K562 (cell line): ENCODE measurements at regions not wholly inside any gene's neighbourhood (a gene's known extent, or its start where the extent isn't known, plus 50 kb on each side); places are given as distances from the start of the nearest gene placed in this dataset.

Experiments used
- ATAC-seq: fragments of 200-7000 bp; cut with Tn5 transposase; 3 replicates; pipeline ENCODE4 v1.9.1; 2020; ENCODE audit warnings: moderate library complexity
- BruUV-seq: library from RNA; stranded (reverse); fragments of 400-500 nt; replicated peaks from 2 replicates; lab custom pipeline; 2021; lab: Mats Ljungman, UMichigan
- CTCF ChIA-PET: fragments of 300-600 bp; formaldehyde crosslinking; extraction: SDS; loops from one replicate; lab custom pipeline; 2021; ENCODE audit warnings: low intra/inter-chr PET ratio; lab: Yijun Ruan, JAX
- POLR2A ChIA-PET: fragments of 300-600, 350-650 bp; sonication (Branson Sonifier 250); formaldehyde crosslinking; extraction: SDS; loops from one replicate; lab custom pipeline; 2021; ENCODE audit warnings: antibody characterized with exemption, inconsistent platforms; lab: Yijun Ruan, JAX
- DNase-seq, 4 experiments: peaks; one replicate each; pipeline versions ENCODE4 v3.0.0 to v3.0.0-alpha.2; 2011 to 2018; ENCODE audit warnings: low spot score in 3 of 4, mixed read lengths in 3 of 4; ENCODE audit errors: extremely low read depth in 1 of 4
- FAIRE-seq: peaks from 2 replicates; lab custom pipeline; 2011; peaks lifted over from hg19 to GRCh38; lab: Jason Lieb, UNC
- H2AFZ ChIP-seq: 2 replicates; pipeline ENCODE4 v1.6.0; 2011; ENCODE audit warnings: low read depth, low read length, control low read depth, inconsistent platforms
- H3K27ac ChIP-seq: fragments of 200-600 bp; 3 replicates; pipeline ENCODE4 v1.8.0; 2011; ENCODE audit warnings: low read depth, mild to moderate bottlenecking, control low read depth, inconsistent platforms, low read length, moderate library complexity, mixed read lengths; ENCODE audit errors: extremely low read depth
- H3K27me3 ChIP-seq, 2 experiments: fragments of 300-600 bp in 1 of 2; 2 replicates in 1 of 2; 3 replicates in 1 of 2; pipeline versions ENCODE4 v1.6.0 to v1.8.0; 2011; ENCODE audit warnings: inconsistent platforms in 2 of 2, low read length in 2 of 2, mild to moderate bottlenecking in 1 of 2, mixed read lengths in 1 of 2, moderate library complexity in 1 of 2; ENCODE audit not compliant: control insufficient read depth in 2 of 2, insufficient read depth in 2 of 2
- H3K36me3 ChIP-seq: fragments of 300-600 bp; 3 replicates; pipeline ENCODE4 v1.8.0; 2011; ENCODE audit warnings: mild to moderate bottlenecking, low read length, inconsistent platforms; ENCODE audit not compliant: control insufficient read depth, insufficient read depth
- H3K4me1 ChIP-seq, 2 experiments: fragments of 200-600 bp in 1 of 2; replicated peaks in 1 of 2; 2 replicates in 1 of 2; 3 replicates in 1 of 2; pipeline versions ENCODE4 v1.5.1 to v1.8.0; 2011; ENCODE audit warnings: inconsistent platforms in 2 of 2, low read length in 2 of 2, mild to moderate bottlenecking in 1 of 2, mixed read lengths in 1 of 2, moderate library complexity in 1 of 2; ENCODE audit not compliant: control insufficient read depth in 2 of 2, insufficient read depth in 2 of 2
- H3K4me2 ChIP-seq: 2 replicates; pipeline ENCODE4 v1.6.1; 2011; ENCODE audit warnings: low read length, control low read depth, inconsistent platforms, mixed read lengths; ENCODE audit not compliant: insufficient read depth
- H3K4me3 ChIP-seq: fragments of 200-600 bp; sonication (generic), shearing (Covaris generic); 2 replicates; pipeline ENCODE4 v1.5.1; 2016; ENCODE audit warnings: control low read depth, inconsistent platforms
- H3K79me2 ChIP-seq: fragments of 200-600 bp; 3 replicates; pipeline ENCODE4 v1.8.0; 2011; ENCODE audit warnings: low read length, inconsistent platforms; ENCODE audit not compliant: control insufficient read depth, insufficient read depth
- H3K9ac ChIP-seq, 2 experiments: 2 replicates each; pipeline versions ENCODE4 v1.6.0 to v1.6.1; 2011; ENCODE audit warnings: low read depth in 2 of 2, low read length in 2 of 2, control low read depth in 1 of 2, inconsistent platforms in 1 of 2, mild to moderate bottlenecking in 1 of 2, mixed read lengths in 1 of 2; ENCODE audit not compliant: insufficient read depth in 1 of 2
- H3K9me1 ChIP-seq: one replicate; pipeline ENCODE4 v1.6.0; 2011; ENCODE audit warnings: inconsistent platforms, mild to moderate bottlenecking, low read length, moderate library complexity; ENCODE audit not compliant: control insufficient read depth, insufficient read depth
- H3K9me3 ChIP-seq: replicated peaks from 2 replicates; pipeline ENCODE4 v1.5.1; 2011; ENCODE audit warnings: low read depth, low read length, inconsistent platforms; ENCODE audit not compliant: control insufficient read depth, insufficient read depth
- H4K20me1 ChIP-seq: replicated peaks from 2 replicates; pipeline ENCODE4 v1.6.1; 2011; ENCODE audit warnings: low read length, inconsistent platforms, mixed read lengths; ENCODE audit not compliant: control insufficient read depth, insufficient read depth
- ARID3A ChIP-seq: IDR thresholded peaks from 2 replicates; pipeline ENCODE4 v1.6.1; 2012; ENCODE audit warnings: low read depth, low read length, improper control_type of control experiment, borderline replicate concordance
- CBX5 ChIP-seq: IDR thresholded peaks from 2 replicates; pipeline ENCODE4 v1.6.1; 2014; ENCODE audit warnings: low read depth, borderline replicate concordance
- CEBPB ChIP-seq: fragments of 450-650 bp; IDR thresholded peaks from 2 replicates; pipeline ENCODE4 v1.6.1; 2016; ENCODE audit warnings: missing genetic modification characterization, missing compliant biosample characterization
- CTBP1 ChIP-seq: fragments of 450-650 bp; IDR thresholded peaks from 2 replicates; pipeline ENCODE4 v1.6.1; 2016; ENCODE audit warnings: borderline replicate concordance
- FOXO4 ChIP-seq: fragments of 450-650 bp; formaldehyde crosslinking; IDR thresholded peaks from 2 replicates; pipeline ENCODE4 v1.4.0; 2020; ENCODE audit warnings: mild to moderate bottlenecking, moderate library complexity
- HDAC8 ChIP-seq: fragments of 450-650 bp; IDR thresholded peaks from 2 replicates; pipeline ENCODE4 v1.6.1; 2016; ENCODE audit warnings: mild to moderate bottlenecking, missing genetic modification characterization, moderate library complexity, missing compliant biosample characterization
- JUND ChIP-seq, 2 experiments: IDR thresholded peaks; 2 replicates in 1 of 2; 3 replicates in 1 of 2; pipeline ENCODE4 v1.6.1; 2011; ENCODE audit warnings: borderline replicate concordance in 2 of 2, low read depth in 2 of 2, low read length in 2 of 2, improper control_type of control experiment in 1 of 2, missing biosample characterization in 1 of 2, missing genetic modification characterization in 1 of 2, missing genetic modification reagents in 1 of 2
- SMARCA5 ChIP-seq: fragments of 450-650 bp; IDR thresholded peaks from 2 replicates; pipeline ENCODE4 v1.6.1; 2016
- U2AF2 ChIP-seq: fragments of 200-400 bp; formaldehyde crosslinking; optimal IDR thresholded peaks from 2 replicates; pipeline ENCODE3; 2017; ENCODE audit warnings: low read depth, mild to moderate bottlenecking, low read length
- ZNF354B ChIP-seq: fragments of 250-450 bp; sonication (Bioruptor Pico); IDR thresholded peaks from 2 replicates; pipeline ENCODE4 v1.4.0; 2020
- ZNF76 ChIP-seq: fragments of 250-450 bp; sonication (Bioruptor Pico); IDR thresholded peaks from 2 replicates; pipeline ENCODE4 v1.4.0; 2020; ENCODE audit warnings: mild to moderate bottlenecking, moderate library complexity, borderline replicate concordance
- WGBS: fragments of 100-300 bp; shearing (Covaris generic); methylation state at CpG from one replicate; pipeline ENCODE4 v1.1.6; 2016; ENCODE audit warnings: low coverage, mixed read lengths; ENCODE audit not compliant: insufficient coverage; ENCODE audit errors: missing lambda C conversion rate; 5-methylcytosine and 5-hydroxymethylcytosine counted together
- in situ Hi-C: fragments of 300-500 bp; cut with MboI; formaldehyde crosslinking; loops from 4 replicates; pipeline ENCODE4 v1.15.0; 2018; ENCODE audit warnings: inconsistent platforms, mixed read lengths
- intact Hi-C: fragments of 100-400 bp; cut with micrococcal nuclease; formaldehyde crosslinking; loops from 2 replicates; pipeline ENCODE4 v1.14.2; 2022
- TF ChIP-seq, protein P1 (sequence below): sonication (generic); formaldehyde crosslinking; IDR thresholded peaks from 2 replicates; pipeline ENCODE4 v1.8.0; 2023; ENCODE audit warnings: missing genetic modification reagents, mild to moderate bottlenecking, borderline replicate concordance

- no peak for TF ChIP-seq ARID3A
Measured at GRCh38 chr5:52523701-52524100, 264.0 kb upstream of the ITGA1 start (continued).

GRCh38 chr5:52531105-52531504 lies 256.6 kb upstream of the ITGA1 start:
- no TSS peak for BruUV-seq
- TF ChIP-seq FOXO4 (CRISPR knock-in tag) (no peak), HDAC8 (tag) (no peak), ZNF354B (CRISPR knock-in tag) (no peak), CBX5 (peak; percentile 44; the same call in 1 of the 2 replicates), CTBP1 (no peak), JUND (IDR thresholded peaks at IDR 0.05; ENCODE audit: borderline replicate concordance, low read depth, low read length) (no peak), JUND (tag; IDR thresholded peaks at IDR 0.05; ENCODE audit: borderline replicate concordance, low read depth, low read length) (no peak), SMARCA5 (no peak), ZNF76 (no peak), CEBPB (no peak), U2AF2 (no peak)
- TF ChIP-seq, protein P1, sequence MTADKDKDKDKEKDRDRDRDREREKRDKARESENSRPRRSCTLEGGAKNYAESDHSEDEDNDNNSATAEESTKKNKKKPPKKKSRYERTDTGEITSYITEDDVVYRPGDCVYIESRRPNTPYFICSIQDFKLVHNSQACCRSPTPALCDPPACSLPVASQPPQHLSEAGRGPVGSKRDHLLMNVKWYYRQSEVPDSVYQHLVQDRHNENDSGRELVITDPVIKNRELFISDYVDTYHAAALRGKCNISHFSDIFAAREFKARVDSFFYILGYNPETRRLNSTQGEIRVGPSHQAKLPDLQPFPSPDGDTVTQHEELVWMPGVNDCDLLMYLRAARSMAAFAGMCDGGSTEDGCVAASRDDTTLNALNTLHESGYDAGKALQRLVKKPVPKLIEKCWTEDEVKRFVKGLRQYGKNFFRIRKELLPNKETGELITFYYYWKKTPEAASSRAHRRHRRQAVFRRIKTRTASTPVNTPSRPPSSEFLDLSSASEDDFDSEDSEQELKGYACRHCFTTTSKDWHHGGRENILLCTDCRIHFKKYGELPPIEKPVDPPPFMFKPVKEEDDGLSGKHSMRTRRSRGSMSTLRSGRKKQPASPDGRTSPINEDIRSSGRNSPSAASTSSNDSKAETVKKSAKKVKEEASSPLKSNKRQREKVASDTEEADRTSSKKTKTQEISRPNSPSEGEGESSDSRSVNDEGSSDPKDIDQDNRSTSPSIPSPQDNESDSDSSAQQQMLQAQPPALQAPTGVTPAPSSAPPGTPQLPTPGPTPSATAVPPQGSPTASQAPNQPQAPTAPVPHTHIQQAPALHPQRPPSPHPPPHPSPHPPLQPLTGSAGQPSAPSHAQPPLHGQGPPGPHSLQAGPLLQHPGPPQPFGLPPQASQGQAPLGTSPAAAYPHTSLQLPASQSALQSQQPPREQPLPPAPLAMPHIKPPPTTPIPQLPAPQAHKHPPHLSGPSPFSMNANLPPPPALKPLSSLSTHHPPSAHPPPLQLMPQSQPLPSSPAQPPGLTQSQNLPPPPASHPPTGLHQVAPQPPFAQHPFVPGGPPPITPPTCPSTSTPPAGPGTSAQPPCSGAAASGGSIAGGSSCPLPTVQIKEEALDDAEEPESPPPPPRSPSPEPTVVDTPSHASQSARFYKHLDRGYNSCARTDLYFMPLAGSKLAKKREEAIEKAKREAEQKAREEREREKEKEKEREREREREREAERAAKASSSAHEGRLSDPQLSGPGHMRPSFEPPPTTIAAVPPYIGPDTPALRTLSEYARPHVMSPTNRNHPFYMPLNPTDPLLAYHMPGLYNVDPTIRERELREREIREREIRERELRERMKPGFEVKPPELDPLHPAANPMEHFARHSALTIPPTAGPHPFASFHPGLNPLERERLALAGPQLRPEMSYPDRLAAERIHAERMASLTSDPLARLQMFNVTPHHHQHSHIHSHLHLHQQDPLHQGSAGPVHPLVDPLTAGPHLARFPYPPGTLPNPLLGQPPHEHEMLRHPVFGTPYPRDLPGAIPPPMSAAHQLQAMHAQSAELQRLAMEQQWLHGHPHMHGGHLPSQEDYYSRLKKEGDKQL (CRISPR knock-in tag) = no peak

More at GRCh38 chr5:52531105-52531504, 256.6 kb upstream of the ITGA1 start:
- intact Hi-C loops (no loop called here), in situ Hi-C loops (no loop called here)
- no peak overlapping the region for H3K9ac ChIP-seq
- no peak overlapping the region for H2AFZ ChIP-seq
- H3K4me1 ChIP-seq = no peaks in the 10 kb centered on the region
- WGBS = 0% methylated on average over 3 of the region's 4 CpGs
- no peaks in the 10 kb centered on the region for H4K20me1 ChIP-seq
- H3K79me2 ChIP-seq = no peaks in the 10 kb centered on the region
- H3K36me3 ChIP-seq = no peaks in the 10 kb centered on the region
- ChIA-PET POLR2A (no interaction called here), CTCF (no interaction called here)
- DNase-seq = peak in 1 of 4 experiments; percentile 0
- H3K4me3 ChIP-seq = no peak overlapping the region
- H3K27me3 ChIP-seq = no peaks in the 10 kb centered on the region
- H3K4me2 ChIP-seq = no peak overlapping the region
- FAIRE-seq = no peak
- H3K9me3 ChIP-seq = no peaks in the 10 kb centered on the region; the same call in 1 of the 2 replicates
- no peak for ATAC-seq
- H3K9me1 ChIP-seq = no peaks in the 10 kb centered on the region
- H3K27ac ChIP-seq = no peak overlapping the region
